Bone marrow (tissue), 2 donors: ENCODE measurements at regions not wholly inside any gene's neighbourhood (a gene's known extent, or its start where the extent isn't known, plus 50 kb on each side); places are given as distances from the start of the nearest gene placed in this dataset.

Source experiments
- DNase-seq, 2 donors: peaks; one replicate each; lab custom pipeline; 2025; lab: John Stamatoyannopoulos, UW

GRCh38 chr1:4016351-4017130, 116.5 kb upstream of the C1orf174 start:
- no peak for DNase-seq

- no peak for DNase-seq
Measured at GRCh38 chr1:4017636-4018365, 117.7 kb upstream of the C1orf174 start.

GRCh38 chr1:4018466-4019146, 118.5 kb upstream of the C1orf174 start:
- no peak for DNase-seq

- DNase-seq = no peak
Measured at GRCh38 chr1:4019147-4019521, 119.1 kb upstream of the C1orf174 start.

- no peak for DNase-seq
Measured at GRCh38 chr1:4019606-4020331, 119.7 kb upstream of the C1orf174 start.

DNA sequence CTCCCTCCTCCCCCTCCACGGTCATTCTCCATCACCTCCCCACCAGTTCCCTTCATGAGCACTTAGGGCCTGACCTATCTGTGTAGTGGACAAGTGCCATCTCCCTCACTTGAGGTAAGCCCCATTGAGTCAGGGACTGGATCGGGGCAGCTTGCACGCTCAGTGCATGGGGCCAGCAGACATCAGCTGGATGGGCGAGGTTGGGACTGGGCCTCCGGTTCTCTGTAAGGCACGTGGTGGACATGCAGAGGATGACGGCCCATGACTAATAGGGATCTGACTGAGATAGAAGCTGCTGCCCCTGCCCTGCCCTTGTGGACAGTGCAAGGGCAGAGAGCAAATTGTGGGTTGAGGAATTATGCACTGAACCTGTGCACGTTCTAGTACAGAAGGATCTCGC, 120.4 kb upstream of the C1orf174 start:
- no peak for DNase-seq

DNA sequence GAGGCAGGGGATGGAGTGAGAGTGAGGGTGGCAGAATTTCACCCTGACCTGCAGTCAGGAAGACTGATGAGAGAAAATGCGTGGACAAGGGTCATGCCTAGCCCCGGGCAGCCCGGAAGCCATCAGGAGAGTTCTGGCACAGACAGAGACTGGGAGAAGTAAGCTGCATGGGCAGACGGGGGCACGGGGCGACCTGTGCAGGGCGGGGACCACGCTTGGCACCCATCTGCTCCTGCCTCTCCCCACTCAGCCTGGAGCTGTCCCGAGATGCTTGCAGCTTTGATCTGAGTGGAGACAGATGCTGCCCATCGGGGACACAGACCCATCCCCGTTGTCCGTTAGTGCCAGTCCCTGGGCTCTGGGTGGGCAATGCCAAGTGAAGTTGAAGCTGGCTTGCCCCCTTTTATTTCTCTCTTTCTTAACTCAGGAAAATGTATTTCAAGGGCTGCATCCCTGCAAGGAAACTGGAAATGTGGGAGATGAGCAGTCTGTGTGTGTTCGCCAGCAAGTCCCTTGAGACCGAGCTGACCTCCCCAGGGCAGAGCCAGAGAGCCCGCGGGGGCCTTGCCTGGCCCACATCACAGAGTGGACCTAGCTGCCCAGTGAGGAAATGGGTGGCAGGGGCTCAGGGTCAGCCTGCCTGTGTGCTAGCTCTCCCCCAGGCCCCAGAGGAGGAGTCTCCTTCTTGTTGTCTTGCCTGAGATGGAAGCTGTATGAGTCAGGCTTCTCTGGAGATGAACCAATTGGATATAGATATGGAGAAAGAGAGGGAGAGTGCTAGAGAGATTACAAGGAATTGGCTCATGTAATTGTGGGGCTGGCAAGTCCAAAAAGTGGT, 121.3 kb upstream of the C1orf174 start:
- no peak for DNase-seq

DNA sequence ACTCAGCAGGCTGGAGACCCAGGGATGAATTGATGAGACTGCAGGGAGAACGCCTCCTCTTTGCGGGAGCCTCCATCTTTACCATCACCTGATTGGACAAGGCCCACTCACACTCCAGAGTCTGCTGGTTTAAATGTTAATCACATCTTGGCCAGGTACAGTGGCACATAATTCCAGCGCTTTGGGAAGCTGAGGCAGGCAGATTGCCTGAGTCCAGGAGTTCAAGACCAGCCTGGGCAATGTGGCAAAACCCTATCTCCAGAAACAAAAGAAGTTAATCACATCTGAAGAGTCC, 121.8 kb upstream of the C1orf174 start:
- DNase-seq = no peak

GRCh38 chr1:4022715-4023114, 122.6 kb upstream of the C1orf174 start:
- no peak for DNase-seq

GRCh38 chr1:4023678-4024077, 123.6 kb upstream of the C1orf174 start:
- no peak for DNase-seq

- DNase-seq = no peak
Measured at GRCh38 chr1:4024811-4025210, 124.7 kb upstream of the C1orf174 start.

- no peak for DNase-seq
Measured at GRCh38 chr1:4025752-4026151, 125.7 kb upstream of the C1orf174 start.

- no peak for DNase-seq
Measured at GRCh38 chr1:4027008-4027407, 126.9 kb upstream of the C1orf174 start.

GRCh38 chr1:4027492-4028138, 127.5 kb upstream of the C1orf174 start:
- no peak for DNase-seq

GRCh38 chr1:4028139-4028501, 128.0 kb upstream of the C1orf174 start:
- DNase-seq = no peak

GRCh38 chr1:4029376-4029775, 129.3 kb upstream of the C1orf174 start:
- DNase-seq = no peak

GRCh38 chr1:4032571-4032970, 132.5 kb upstream of the C1orf174 start:
- no peak for DNase-seq

DNA sequence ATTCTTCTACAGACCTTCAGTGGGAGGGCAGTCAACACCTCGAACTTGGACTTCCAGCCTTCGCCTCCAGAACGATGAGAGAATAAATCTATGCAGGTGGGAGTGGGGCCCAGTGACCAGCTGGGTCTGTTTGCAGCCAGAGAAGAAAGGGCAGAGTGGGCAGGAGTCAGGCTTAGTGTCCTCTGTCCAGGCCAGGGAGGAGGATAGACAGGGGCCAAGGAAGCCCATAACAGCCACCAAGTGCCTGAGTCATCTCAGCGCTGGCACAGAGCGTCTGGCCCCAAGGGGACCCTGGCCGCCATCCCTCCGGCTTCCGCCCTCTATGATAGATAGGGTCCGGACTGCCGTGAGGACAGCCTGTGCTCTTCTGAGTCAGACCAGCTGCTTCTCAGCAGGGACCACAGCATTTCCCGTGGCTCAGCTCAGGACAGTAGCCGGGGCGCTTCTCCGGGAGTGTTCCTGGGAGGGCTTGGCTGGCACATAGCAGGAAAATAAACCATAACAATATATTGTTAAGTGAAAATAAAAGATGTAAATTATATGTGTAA, 133.1 kb upstream of the C1orf174 start:
- no peak for DNase-seq

GRCh38 chr1:4033713-4034112, 133.6 kb upstream of the C1orf174 start:
- no peak for DNase-seq

- no peak for DNase-seq
Measured at GRCh38 chr1:4034318-4034887, 134.3 kb upstream of the C1orf174 start.

DNA sequence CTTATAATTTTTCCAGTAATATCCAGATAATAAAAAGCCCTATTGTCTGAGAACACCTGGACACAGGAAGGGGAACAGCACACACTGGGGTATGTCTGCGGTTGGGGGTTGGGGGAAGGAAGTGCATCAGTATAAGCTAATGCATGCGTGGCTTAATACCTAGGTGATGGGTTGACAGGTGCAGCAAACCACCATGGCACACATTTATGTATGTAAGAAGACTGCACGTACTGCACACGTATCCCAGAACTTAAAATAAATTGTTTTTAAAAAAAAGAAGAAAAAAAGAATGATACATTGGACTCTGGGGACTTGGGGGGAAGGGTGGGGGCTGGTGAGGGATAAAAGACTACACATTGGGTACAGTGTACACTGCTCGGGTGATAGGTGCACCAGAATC, 144.9 kb upstream of the C1orf174 start:
- no peak for DNase-seq
